MCF 10A (cell line): ENCODE measurements at regions not wholly inside any gene's neighbourhood (a gene's known extent, or its start where the extent isn't known, plus 50 kb on each side); places are given as distances from the start of the nearest gene placed in this dataset.
"Not testable (repeated sequence)": the region's sequence is repeated elsewhere in the genome, so short reads cannot be mapped to it uniquely, and the experiment has no call there.

Source experiments
- BruUV-seq: library from RNA; stranded (reverse); fragments of 400-500 nt; replicated peaks from 2 replicates; lab custom pipeline; 2021; lab: Mats Ljungman, UMichigan
- CTCF ChIA-PET: fragments of 300-600 bp; sonication (Branson Sonifier 250); formaldehyde crosslinking; extraction: SDS; loops from one replicate; lab custom pipeline; 2021; ENCODE audit warnings: antibody characterized with exemption, inconsistent platforms; lab: Yijun Ruan, JAX
- POLR2A ChIA-PET: fragments of 300-600, 350-650 bp; sonication (Branson Sonifier 250); formaldehyde crosslinking; extraction: SDS; loops from one replicate; lab custom pipeline; 2020; ENCODE audit warnings: antibody characterized with exemption, inconsistent platforms; lab: Yijun Ruan, JAX
- DNase-seq: peaks from one replicate; pipeline ENCODE4 v3.0.0-alpha.2; 2018; ENCODE audit not compliant: unreplicated experiment
- H3K27ac Mint-ChIP-seq: one replicate; pipeline ENCODE4 v1.8.0; 2022; ENCODE audit warnings: mild to moderate bottlenecking, low read depth, mixed read lengths; ENCODE audit not compliant: unreplicated experiment
- H3K27me3 Mint-ChIP-seq: one replicate; pipeline ENCODE4 v1.8.0; 2022; ENCODE audit warnings: mixed read lengths; ENCODE audit not compliant: insufficient read depth, unreplicated experiment
- H3K36me3 Mint-ChIP-seq: one replicate; pipeline ENCODE4 v1.8.0; 2022; ENCODE audit warnings: mild to moderate bottlenecking, moderate library complexity, mixed read lengths; ENCODE audit not compliant: insufficient read depth, unreplicated experiment
- H3K4me1 Mint-ChIP-seq: one replicate; pipeline ENCODE4 v1.8.0; 2022; ENCODE audit warnings: mixed read lengths; ENCODE audit not compliant: insufficient read depth, unreplicated experiment
- H3K4me3 Mint-ChIP-seq: one replicate; pipeline ENCODE4 v1.8.0; 2022; ENCODE audit warnings: mild to moderate bottlenecking, moderate library complexity, mixed read lengths; ENCODE audit not compliant: unreplicated experiment
- H3K9me3 Mint-ChIP-seq: one replicate; pipeline ENCODE4 v1.8.0; 2022; ENCODE audit warnings: mixed read lengths; ENCODE audit not compliant: unreplicated experiment
- CTCF ChIP-seq: fragments of 200-600 bp; IDR thresholded peaks from one replicate; pipeline ENCODE4 v1.8.0; 2022; ENCODE audit warnings: antibody characterized with exemption, mild to moderate bottlenecking; ENCODE audit not compliant: unreplicated experiment
- intact Hi-C: fragments of 100-400 bp; cut with micrococcal nuclease; formaldehyde crosslinking; loops from 2 replicates; pipeline ENCODE4 v1.14.1; 2022

GRCh38 chr11:112346586-112346985 is 85.9 kb upstream of the PLET1 start:
- H3K4me3 Mint-ChIP-seq: no peak overlapping the region
- DNase-seq: no peak
- CTCF ChIA-PET: interaction anchor here (0.9 kb wide), 1 partner anchor 14 kb away, joined by 3 read pairs; no protein-coding TSS in a partner anchor
- intact Hi-C loops: no loop called here
- BruUV-seq: no TSS peak
- no peaks in the 10 kb centered on the region for H3K9me3 Mint-ChIP-seq
- H3K27me3 Mint-ChIP-seq: peaks cover 45% of the 10 kb centered on the region
- H3K27ac Mint-ChIP-seq: no peak overlapping the region
- no peaks in the 10 kb centered on the region for H3K36me3 Mint-ChIP-seq
- H3K4me1 Mint-ChIP-seq: peaks cover 10% of the 10 kb centered on the region
- POLR2A ChIA-PET: no interaction called here
- no peak for TF ChIP-seq CTCF

GRCh38 chr11:112348480-112349029 is 87.9 kb upstream of the PLET1 start:
- ChIA-PET CTCF (interaction anchor here (0.9 to 1.0 kb wide), 2 partner anchors 13 to 240 kb away, joined by 3 read pairs; no protein-coding TSS in a partner anchor), POLR2A (no interaction called here)
- intact Hi-C loops: no loop called here
- Mint-ChIP-seq H3K9me3 (no peaks in the 10 kb centered on the region), H3K36me3 (no peaks in the 10 kb centered on the region), H3K27me3 (peaks cover 45% of the 10 kb centered on the region), H3K4me1 (peaks cover 4% of the 10 kb centered on the region), H3K27ac (no peak overlapping the region), H3K4me3 (no peak overlapping the region)
- BruUV-seq: no TSS peak
- TF ChIP-seq CTCF: no peak
- no peak for DNase-seq

- intact Hi-C loops, H3K4me3 Mint-ChIP-seq, DNase-seq, H3K36me3 Mint-ChIP-seq, H3K9me3 Mint-ChIP-seq, BruUV-seq, CTCF ChIA-PET, H3K4me1 Mint-ChIP-seq, H3K27ac Mint-ChIP-seq: not testable (repeated sequence)
- POLR2A ChIA-PET: interaction anchor here (0.8 kb wide), 1 partner anchor 60 kb away, joined by 3 read pairs; no protein-coding TSS in a partner anchor
- peaks cover 25% of the 10 kb centered on the region for H3K27me3 Mint-ChIP-seq
Observed at GRCh38 chr11:112351423-112351822, 90.8 kb upstream of the PLET1 start.

DNA sequence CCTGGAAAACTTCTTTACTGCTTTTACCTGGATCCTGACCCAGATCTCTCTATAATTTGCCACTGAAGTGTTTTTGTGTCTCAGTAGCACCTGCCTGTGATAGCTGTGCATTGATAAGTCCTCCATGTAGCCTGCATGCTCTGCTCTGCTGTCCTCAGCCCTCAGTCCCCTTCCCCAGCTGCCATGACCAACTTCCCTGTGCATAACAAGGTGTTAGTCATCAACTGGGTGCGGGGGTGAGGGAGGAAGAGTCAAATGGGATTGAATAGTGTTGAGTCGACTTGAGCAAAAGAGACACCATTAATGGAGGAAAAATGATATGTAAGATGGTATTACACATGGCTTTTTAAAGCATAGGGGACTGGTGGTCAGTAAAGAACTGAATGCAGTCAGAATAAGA is 92.2 kb upstream of the PLET1 start:
- BruUV-seq: no TSS peak
- Mint-ChIP-seq H3K4me3 (no peak overlapping the region), H3K4me1 (no peaks in the 10 kb centered on the region), H3K36me3 (no peaks in the 10 kb centered on the region), H3K27me3 (peaks cover 22% of the 10 kb centered on the region), H3K9me3 (no peaks in the 10 kb centered on the region), H3K27ac (no peak overlapping the region)
- ChIA-PET CTCF (no interaction called here), POLR2A (no interaction called here)
- DNase-seq: peak; percentile 36
- intact Hi-C loops: no loop called here
- no peak for TF ChIP-seq CTCF
